H1 (cell line): ENCODE measurements at regions not wholly inside any gene's neighbourhood (a gene's known extent, or its start where the extent isn't known, plus 50 kb on each side); places are given as distances from the start of the nearest gene placed in this dataset.

Source experiments
- CTCF ChIA-PET: fragments of 300-600 bp; sonication (Branson Sonifier 250); formaldehyde crosslinking; loops from one replicate; lab custom pipeline; 2021; ENCODE audit not compliant: partially characterized antibody; lab: Charles Lee
- POLR2A ChIA-PET: fragments of 300-600 bp; sonication (Branson Sonifier 250); formaldehyde crosslinking; loops from one replicate; lab custom pipeline; 2021; ENCODE audit warnings: inconsistent platforms; ENCODE audit not compliant: partially characterized antibody; lab: Charles Lee
- DNase-seq, 2 experiments: peaks; one replicate each; pipeline versions ENCODE4 v3.0.0 to v3.0.0-alpha.2; 2010 to 2022; ENCODE audit warnings: low spot score in 2 of 2, low read depth in 1 of 2, mixed read lengths in 1 of 2
- FAIRE-seq: peaks from 2 replicates; lab custom pipeline; 2011; peaks lifted over from hg19 to GRCh38; lab: Jason Lieb, UNC
- H2AFZ ChIP-seq: 2 replicates; pipeline ENCODE4 v1.8.1; 2012; ENCODE audit warnings: low read length, inconsistent platforms
- H2AK5ac ChIP-seq: 2 replicates; pipeline ENCODE4 v1.6.1; 2013; ENCODE audit warnings: low read depth, low read length
- H2BK120ac ChIP-seq: replicated peaks from 2 replicates; pipeline ENCODE3; 2013; ENCODE audit warnings: low read depth, low read length, inconsistent platforms
- H2BK12ac ChIP-seq: 2 replicates; pipeline ENCODE4 v1.6.1; 2013; ENCODE audit warnings: low read depth, low read length
- H2BK15ac ChIP-seq: 2 replicates; pipeline ENCODE4 v1.6.1; 2013; ENCODE audit warnings: low read length
- H2BK20ac ChIP-seq: 2 replicates; pipeline ENCODE4 v1.6.1; 2013; ENCODE audit warnings: low read length
- H2BK5ac ChIP-seq: 2 replicates; pipeline ENCODE4 v1.6.1; 2013; ENCODE audit warnings: low read depth, low read length
- H3K14ac ChIP-seq: 2 replicates; pipeline ENCODE4 v1.6.1; 2013; ENCODE audit warnings: inconsistent platforms; ENCODE audit not compliant: insufficient read length
- H3K18ac ChIP-seq: 2 replicates; pipeline ENCODE4 v1.6.1; 2013; ENCODE audit warnings: low read length; ENCODE audit errors: extremely low read depth
- H3K23ac ChIP-seq: 2 replicates; pipeline ENCODE4 v1.6.1; 2013; ENCODE audit warnings: inconsistent platforms; ENCODE audit not compliant: insufficient read length
- H3K23me2 ChIP-seq: 2 replicates; pipeline ENCODE4 v1.6.1; 2013; ENCODE audit warnings: low read depth, low read length
- H3K27ac ChIP-seq: 2 replicates; pipeline ENCODE4 v1.6.1; 2011; ENCODE audit warnings: low read depth, low read length, inconsistent platforms
- H3K27me3 ChIP-seq, 4 experiments: replicated peaks in 1 of 4; 1 replicate in 1 of 4; 2 replicates in 3 of 4; pipeline versions ENCODE4 v1.6.1 to v1.8.1; 2011 to 2013; ENCODE audit warnings: low read length in 3 of 4, mild to moderate bottlenecking in 3 of 4, inconsistent platforms in 2 of 4, mixed read lengths in 2 of 4, moderate library complexity in 1 of 4; ENCODE audit not compliant: control insufficient read depth in 3 of 4, insufficient read depth in 3 of 4; ENCODE audit errors: extremely low read depth in 1 of 4
- H3K36me3 ChIP-seq, 4 experiments: 2 replicates each; pipeline versions ENCODE4 v1.6.1 to v1.8.1; 2011 to 2013; ENCODE audit warnings: mild to moderate bottlenecking in 4 of 4, low read length in 3 of 4, moderate library complexity in 2 of 4, control low read depth in 1 of 4, inconsistent platforms in 1 of 4; ENCODE audit not compliant: insufficient read depth in 4 of 4, control insufficient read depth in 2 of 4
- H3K4ac ChIP-seq: replicated peaks from 2 replicates; pipeline ENCODE3; 2013; ENCODE audit warnings: low read length, low read depth, mixed read lengths, inconsistent platforms; ENCODE audit not compliant: insufficient read length
- H3K4me1 ChIP-seq, 4 experiments: replicated peaks in 1 of 4; 1 replicate in 1 of 4; 2 replicates in 3 of 4; pipeline versions ENCODE4 v1.6.1 to v1.8.1; 2011 to 2013; ENCODE audit warnings: low read length in 3 of 4, inconsistent platforms in 2 of 4, mixed read lengths in 1 of 4; ENCODE audit not compliant: insufficient read depth in 4 of 4, control insufficient read depth in 3 of 4
- H3K4me2 ChIP-seq, 2 experiments: 2 replicates each; pipeline versions ENCODE4 v1.6.1 to v1.8.1; 2011 to 2013; ENCODE audit warnings: low read depth in 2 of 2, low read length in 2 of 2, control low read depth in 1 of 2, inconsistent platforms in 1 of 2, mild to moderate bottlenecking in 1 of 2; ENCODE audit not compliant: insufficient read depth in 1 of 2
- H3K4me3 ChIP-seq, 4 experiments: fragments of 200-600, 300-600 bp in 1 of 4; sonication (generic), shearing (Covaris generic), sonication (Bioruptor Twin) in 1 of 4; 2 replicates each; pipeline versions ENCODE4 v1.5.1 to v1.8.1; 2011 to 2016; ENCODE audit warnings: low read length in 4 of 4, low read depth in 3 of 4, control low read depth in 2 of 4, inconsistent platforms in 2 of 4, mild to moderate bottlenecking in 2 of 4, mixed read lengths in 1 of 4, moderate library complexity in 1 of 4; ENCODE audit not compliant: insufficient read depth in 2 of 4; ENCODE audit errors: extremely low read depth in 1 of 4
- H3K56ac ChIP-seq: replicated peaks from 2 replicates; pipeline ENCODE3; 2013; ENCODE audit warnings: low read depth, mild to moderate bottlenecking, mixed read lengths, low read length, inconsistent platforms; ENCODE audit not compliant: insufficient read length
- H3K79me1 ChIP-seq: 2 replicates; pipeline ENCODE4 v1.6.1; 2013; ENCODE audit warnings: low read depth, low read length, control low read depth
- H3K79me2 ChIP-seq, 2 experiments: 2 replicates each; pipeline versions ENCODE4 v1.6.1 to v1.8.1; 2012 to 2013; ENCODE audit warnings: low read length in 2 of 2, mild to moderate bottlenecking in 2 of 2, inconsistent platforms in 1 of 2; ENCODE audit not compliant: insufficient read depth in 2 of 2, control insufficient read depth in 1 of 2
- H3K9ac ChIP-seq, 4 experiments: replicated peaks in 1 of 4; 1 replicate in 1 of 4; 2 replicates in 3 of 4; pipeline versions ENCODE4 v1.6.1 to v1.8.1; 2011 to 2013; ENCODE audit warnings: low read depth in 3 of 4, low read length in 3 of 4, control low read depth in 2 of 4, mild to moderate bottlenecking in 2 of 4, moderate library complexity in 2 of 4, inconsistent platforms in 1 of 4; ENCODE audit errors: extremely low read depth in 1 of 4
- H3K9me3 ChIP-seq, 2 experiments: 2 replicates each; pipeline versions ENCODE4 v1.6.1 to v1.8.1; 2012 to 2013; ENCODE audit warnings: mild to moderate bottlenecking in 2 of 2, moderate library complexity in 2 of 2, control low read depth in 1 of 2, inconsistent platforms in 1 of 2, low read depth in 1 of 2, low read length in 1 of 2, mixed read lengths in 1 of 2; ENCODE audit not compliant: insufficient read depth in 2 of 2
- H4K20me1 ChIP-seq, 2 experiments: replicated peaks in 1 of 2; 2 replicates each; pipeline versions ENCODE3 to v1.8.1; 2011 to 2013; ENCODE audit warnings: inconsistent platforms in 2 of 2, low read length in 2 of 2, mild to moderate bottlenecking in 1 of 2; ENCODE audit not compliant: insufficient read depth in 2 of 2, control insufficient read depth in 1 of 2
- H4K5ac ChIP-seq: 2 replicates; pipeline ENCODE4 v1.6.1; 2013; ENCODE audit warnings: low read length, low read depth, mixed read lengths, inconsistent platforms; ENCODE audit not compliant: insufficient read length
- H4K8ac ChIP-seq: 2 replicates; pipeline ENCODE4 v1.8.0; 2013; ENCODE audit warnings: mild to moderate bottlenecking, moderate library complexity, low read length, inconsistent platforms; ENCODE audit not compliant: insufficient read depth; ENCODE audit errors: extremely low read depth
- H4K91ac ChIP-seq: replicated peaks from 2 replicates; pipeline ENCODE3; 2013; ENCODE audit warnings: low read length, mixed read lengths, inconsistent platforms; ENCODE audit not compliant: insufficient read length
- KDM1A ChIP-seq: fragments of 200-600, 300-600 bp; sonication (generic); IDR thresholded peaks from 2 replicates; pipeline ENCODE4 v1.7.1; 2016; ENCODE audit warnings: mild to moderate bottlenecking, low read length, borderline replicate concordance
- MAFK ChIP-seq: IDR thresholded peaks from 2 replicates; pipeline ENCODE4 v1.6.1; 2012; ENCODE audit warnings: low read depth, mild to moderate bottlenecking, improper control_type of control experiment, low read length
- SIN3A ChIP-seq, 2 experiments: IDR thresholded peaks in 1 of 2; conservative IDR thresholded peaks in 1 of 2; 2 replicates each; pipeline ENCODE4 v1.6.1; 2011 to 2012; ENCODE audit warnings: low read length in 2 of 2, improper control_type of control experiment in 1 of 2, low read depth in 1 of 2, mild to moderate bottlenecking in 1 of 2
- WGBS, 2 experiments: shearing (Covaris generic) in 1 of 2; methylation state at CpG; one replicate each; pipeline versions ENCODE4 v1.1.6 to v1.1.7; 2013 to 2015; ENCODE audit warnings: low lambda C conversion rate in 2 of 2, mixed read lengths in 2 of 2, inconsistent platforms in 1 of 2, low coverage in 1 of 2, missing lambda C conversion rate in 1 of 2; ENCODE audit not compliant: insufficient replicate concordance in 2 of 2, insufficient coverage in 1 of 2, insufficient read length in 1 of 2; ENCODE audit errors: extremely low coverage in 1 of 2, missing lambda C conversion rate in 1 of 2; 5-methylcytosine and 5-hydroxymethylcytosine counted together

DNA sequence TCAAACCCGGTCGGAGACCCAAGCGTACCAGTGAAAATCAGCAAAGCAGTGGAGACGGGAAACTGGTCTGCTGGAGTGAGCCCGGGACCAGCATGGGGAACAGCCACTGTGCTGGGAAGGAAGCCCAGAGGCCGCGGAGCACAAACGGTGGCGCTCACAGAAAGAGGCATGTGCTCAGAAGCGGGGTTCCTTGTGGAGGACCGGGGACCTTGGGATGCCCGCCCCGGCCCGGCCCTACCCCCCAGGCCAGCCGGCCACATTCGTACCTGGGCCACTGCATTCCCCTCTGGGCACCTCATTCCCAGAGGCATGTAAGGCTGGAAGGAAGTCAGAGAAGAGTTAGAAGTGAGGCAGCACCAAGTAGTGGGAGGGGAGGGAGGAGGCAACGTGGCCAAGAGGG is 79.3 kb downstream of the RFLNA start:
- Histone ChIP-seq H3K4me1 (no peaks in the 10 kb centered on the region), H3K79me1 (no peaks in the 10 kb centered on the region), H3K23ac (no peak overlapping the region), H4K5ac (no peak overlapping the region), H4K8ac (no peak overlapping the region), H3K4me2 (no peak overlapping the region), H2BK5ac (no peak overlapping the region), H3K9ac (no peak overlapping the region), H2AK5ac (no peak overlapping the region), H4K20me1 (peaks cover 0 to 8% of the 10 kb centered on the region in 2 experiments), H3K56ac (no peak overlapping the region), H3K36me3 (peaks cover 7 to 20% (median 12%) of the 10 kb centered on the region in 4 experiments; a peak in 6 of 8 replicates), H3K4me3 (no peak overlapping the region), H3K18ac (no peak overlapping the region), H4K91ac (no peak overlapping the region), H3K27me3 (no peaks in the 10 kb centered on the region), H2BK15ac (no peak overlapping the region), H2BK20ac (no peak overlapping the region), H3K23me2 (no peaks in the 10 kb centered on the region), H2BK120ac (no peak overlapping the region), H2AFZ (no peak overlapping the region), H3K27ac (no peak overlapping the region), H3K14ac (no peak overlapping the region), H3K79me2 (no peaks in the 10 kb centered on the region), H2BK12ac (no peak overlapping the region), H3K4ac (no peak overlapping the region), H3K9me3 (no peaks in the 10 kb centered on the region)
- FAIRE-seq (no peak), DNase-seq (no peak)
- 92% methylated on average over 16 of the region's 17 CpGs; no CpG with 5 or more reads in 1 of the 2 experiments for WGBS, 2 experiments
- POLR2A ChIA-PET: no interaction called here
- CTCF ChIA-PET: no interaction called here
- TF ChIP-seq KDM1A (peak; percentile 30; the same call in 1 of the 2 replicates), SIN3A (conservative IDR thresholded peaks at IDR 0.05 in 1 of 2, IDR thresholded peaks at IDR 0.05 in 1 of 2; ENCODE audit: low read depth in 1 of 2, low read length in 2 of 2) (no peak), MAFK (no peak)
